ENCODE measurements at regions not wholly inside any gene's neighbourhood (a gene's known extent, or its start where the extent isn't known, plus 50 kb on each side); places are given as distances from the start of the nearest gene placed in this dataset.

GRCh38 chr10:78616125-78616695 is 452.6 kb upstream of the ZMIZ1 start:
- Histone ChIP-seq H3K27me3 (no peaks in the 10 kb centered on the region), H3K36me3 (no peaks in the 10 kb centered on the region), H3K9me3 (no peaks in the 10 kb centered on the region), H3K4me1 (peaks cover 13% of the 10 kb centered on the region), H3K4me3 (ENCODE audit: low read depth, low read length) (no peak overlapping the region)
- TF ChIP-seq, protein P1, sequence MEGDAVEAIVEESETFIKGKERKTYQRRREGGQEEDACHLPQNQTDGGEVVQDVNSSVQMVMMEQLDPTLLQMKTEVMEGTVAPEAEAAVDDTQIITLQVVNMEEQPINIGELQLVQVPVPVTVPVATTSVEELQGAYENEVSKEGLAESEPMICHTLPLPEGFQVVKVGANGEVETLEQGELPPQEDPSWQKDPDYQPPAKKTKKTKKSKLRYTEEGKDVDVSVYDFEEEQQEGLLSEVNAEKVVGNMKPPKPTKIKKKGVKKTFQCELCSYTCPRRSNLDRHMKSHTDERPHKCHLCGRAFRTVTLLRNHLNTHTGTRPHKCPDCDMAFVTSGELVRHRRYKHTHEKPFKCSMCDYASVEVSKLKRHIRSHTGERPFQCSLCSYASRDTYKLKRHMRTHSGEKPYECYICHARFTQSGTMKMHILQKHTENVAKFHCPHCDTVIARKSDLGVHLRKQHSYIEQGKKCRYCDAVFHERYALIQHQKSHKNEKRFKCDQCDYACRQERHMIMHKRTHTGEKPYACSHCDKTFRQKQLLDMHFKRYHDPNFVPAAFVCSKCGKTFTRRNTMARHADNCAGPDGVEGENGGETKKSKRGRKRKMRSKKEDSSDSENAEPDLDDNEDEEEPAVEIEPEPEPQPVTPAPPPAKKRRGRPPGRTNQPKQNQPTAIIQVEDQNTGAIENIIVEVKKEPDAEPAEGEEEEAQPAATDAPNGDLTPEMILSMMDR (IDR thresholded peaks at IDR 0.05; ENCODE audit: low read depth, low read length): no peak
- no peak for DNase-seq

DNA sequence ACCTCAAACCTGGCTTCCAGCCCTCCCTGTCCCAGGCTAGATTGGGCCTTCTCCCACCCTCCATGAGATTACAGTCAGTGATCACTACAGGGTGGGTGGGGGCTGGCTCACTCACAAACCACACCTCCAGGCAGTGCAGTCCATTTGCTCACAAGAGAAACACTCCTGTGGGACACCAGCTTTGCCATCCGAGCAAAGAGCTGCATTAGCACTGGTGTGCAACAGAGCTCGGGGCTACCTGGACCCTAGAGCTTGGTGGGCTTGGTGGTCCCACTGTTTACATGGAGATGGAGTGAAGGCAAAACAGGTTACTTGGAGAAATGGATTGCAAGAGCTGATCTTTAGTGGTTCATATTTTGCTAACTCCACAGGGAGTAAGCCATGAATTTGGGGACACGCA is 451.7 kb upstream of the ZMIZ1 start:
- no peaks in the 10 kb centered on the region for H3K27me3 ChIP-seq
- H3K4me3 ChIP-seq (ENCODE audit: low read depth, low read length): no peak overlapping the region
- H3K36me3 ChIP-seq: no peaks in the 10 kb centered on the region
- TF ChIP-seq, protein P1 (IDR thresholded peaks at IDR 0.05; ENCODE audit: low read depth, low read length): no peak
- no peaks in the 10 kb centered on the region for H3K9me3 ChIP-seq
- no peak for DNase-seq
- peaks cover 22% of the 10 kb centered on the region for H3K4me1 ChIP-seq

- Histone ChIP-seq H3K4me3 (ENCODE audit: low read depth, low read length) (no peak overlapping the region), H3K9me3 (no peaks in the 10 kb centered on the region), H3K27me3 (no peaks in the 10 kb centered on the region), H3K4me1 (peaks cover 25% of the 10 kb centered on the region), H3K36me3 (no peaks in the 10 kb centered on the region)
- TF ChIP-seq, protein P1 (IDR thresholded peaks at IDR 0.05; ENCODE audit: low read depth, low read length): no peak
- no peak for DNase-seq
Measured at GRCh38 chr10:78617631-78618030, 451.1 kb upstream of the ZMIZ1 start.

- Histone ChIP-seq H3K4me3 (ENCODE audit: low read depth, low read length) (no peak overlapping the region), H3K36me3 (no peaks in the 10 kb centered on the region), H3K4me1 (peaks cover 25% of the 10 kb centered on the region), H3K9me3 (no peaks in the 10 kb centered on the region), H3K27me3 (no peaks in the 10 kb centered on the region)
- DNase-seq: no peak
- TF ChIP-seq, protein P1 (IDR thresholded peaks at IDR 0.05; ENCODE audit: low read depth, low read length): no peak
Measured at GRCh38 chr10:78618050-78618449, 450.7 kb upstream of the ZMIZ1 start.

- TF ChIP-seq, protein P1 (IDR thresholded peaks at IDR 0.05; ENCODE audit: low read depth, low read length): no peak
- no peaks in the 10 kb centered on the region for H3K36me3 ChIP-seq
- no peaks in the 10 kb centered on the region for H3K9me3 ChIP-seq
- H3K27me3 ChIP-seq: no peaks in the 10 kb centered on the region
- peaks cover 25% of the 10 kb centered on the region for H3K4me1 ChIP-seq
- DNase-seq: no peak
- no peak overlapping the region for H3K4me3 ChIP-seq (ENCODE audit: low read depth, low read length)
Measured at GRCh38 chr10:78619115-78619851, 449.5 kb upstream of the ZMIZ1 start.

GRCh38 chr10:78619896-78620295 is 448.9 kb upstream of the ZMIZ1 start:
- Histone ChIP-seq H3K36me3 (no peaks in the 10 kb centered on the region), H3K4me3 (ENCODE audit: low read depth, low read length) (no peak overlapping the region), H3K27me3 (no peaks in the 10 kb centered on the region), H3K4me1 (peaks cover 25% of the 10 kb centered on the region), H3K9me3 (no peaks in the 10 kb centered on the region)
- TF ChIP-seq, protein P1 (IDR thresholded peaks at IDR 0.05; ENCODE audit: low read depth, low read length): no peak
- no peak for DNase-seq
